ENCODE measurements at regions not wholly inside any gene's neighbourhood (a gene's known extent, or its start where the extent isn't known, plus 50 kb on each side); places are given as distances from the start of the nearest gene placed in this dataset.

- 95% methylated on average over 6 of the region's 6 CpGs; no CpG with 5 or more reads in 1 of the 2 experiments for WGBS, 2 experiments (ENCODE audit: extremely low coverage in 1 of 2, insufficient coverage in 1 of 2, insufficient read length in 1 of 2, insufficient replicate concordance in 2 of 2, low coverage in 1 of 2, low lambda C conversion rate in 2 of 2, missing lambda C conversion rate in 1 of 2)
- H2AK5ac ChIP-seq (ENCODE audit: low read depth, low read length) = no peak overlapping the region
- no peak overlapping the region for H2BK120ac ChIP-seq (replicated peaks; ENCODE audit: low read depth, low read length)
- H3K14ac ChIP-seq (ENCODE audit: insufficient read length) = no peak overlapping the region
- no peaks in the 10 kb centered on the region for H4K20me1 ChIP-seq (replicated peaks in 1 of 2; ENCODE audit: control insufficient read depth in 1 of 2, insufficient read depth in 2 of 2, low read length in 2 of 2)
- DNase-seq (ENCODE audit: low read depth in 1 of 2, low spot score in 2 of 2) = no peak
- H2BK5ac ChIP-seq (ENCODE audit: low read depth, low read length) = no peak overlapping the region
- no peak for FAIRE-seq
- H2AFZ ChIP-seq (ENCODE audit: low read length) = no peak overlapping the region
- H4K91ac ChIP-seq (replicated peaks; ENCODE audit: insufficient read length, low read length) = no peak overlapping the region
- no peak overlapping the region for H3K23ac ChIP-seq (ENCODE audit: insufficient read length)
- H4K5ac ChIP-seq (ENCODE audit: insufficient read length, low read depth, low read length) = no peak overlapping the region
- no peak overlapping the region for H3K4me3 ChIP-seq (ENCODE audit: extremely low read depth in 1 of 4, insufficient read depth in 2 of 4, low read depth in 3 of 4, low read length in 4 of 4)
- ChIA-PET POLR2A (ENCODE audit: partially characterized antibody) (no interaction called here), CTCF (ENCODE audit: partially characterized antibody) (no interaction called here)
- no peaks in the 10 kb centered on the region for H3K79me2 ChIP-seq (ENCODE audit: control insufficient read depth in 1 of 2, insufficient read depth in 2 of 2, low read length in 2 of 2)
- no peak overlapping the region for H3K9ac ChIP-seq (replicated peaks in 1 of 4; ENCODE audit: extremely low read depth in 1 of 4, low read depth in 3 of 4, low read length in 3 of 4)
- no peak overlapping the region for H2BK15ac ChIP-seq (ENCODE audit: low read length)
- H3K27me3 ChIP-seq (replicated peaks in 1 of 4; ENCODE audit: control insufficient read depth in 3 of 4, extremely low read depth in 1 of 4, insufficient read depth in 3 of 4, low read length in 3 of 4) = no peaks in the 10 kb centered on the region
- H3K56ac ChIP-seq (replicated peaks; ENCODE audit: insufficient read length, low read depth, low read length) = no peak overlapping the region
- no peak overlapping the region for H3K18ac ChIP-seq (ENCODE audit: extremely low read depth, low read length)
- H3K79me1 ChIP-seq (ENCODE audit: low read depth, low read length) = no peaks in the 10 kb centered on the region
- no peak overlapping the region for H2BK20ac ChIP-seq (ENCODE audit: low read length)
- no peak overlapping the region for H3K4ac ChIP-seq (replicated peaks; ENCODE audit: insufficient read length, low read depth, low read length)
- no peaks in the 10 kb centered on the region for H3K36me3 ChIP-seq (ENCODE audit: control insufficient read depth in 2 of 4, insufficient read depth in 4 of 4, low read length in 3 of 4)
- no peaks in the 10 kb centered on the region for H3K9me3 ChIP-seq (ENCODE audit: insufficient read depth in 2 of 2, low read depth in 1 of 2, low read length in 1 of 2)
- TF ChIP-seq USF2 (IDR thresholded peaks at IDR 0.05; ENCODE audit: low read length) (no peak), ZNF274 (IDR thresholded peaks at IDR 0.05; ENCODE audit: borderline replicate concordance, extremely low read depth, low read length) (no peak), YY1 (IDR thresholded peaks at IDR 0.05; ENCODE audit: low read depth, low read length) (no peak), RXRA (IDR thresholded peaks at IDR 0.05; ENCODE audit: insufficient read depth, low read depth, low read length) (no peak)
- no peak overlapping the region for H3K27ac ChIP-seq (ENCODE audit: low read depth, low read length)
- H2BK12ac ChIP-seq (ENCODE audit: low read depth, low read length) = no peak overlapping the region
- H3K4me2 ChIP-seq (ENCODE audit: insufficient read depth in 1 of 2, low read depth in 2 of 2, low read length in 2 of 2) = no peak overlapping the region
- H4K8ac ChIP-seq (ENCODE audit: extremely low read depth, insufficient read depth, low read length) = no peak overlapping the region
- H3K23me2 ChIP-seq (ENCODE audit: low read depth, low read length) = no peaks in the 10 kb centered on the region
- no peaks in the 10 kb centered on the region for H3K4me1 ChIP-seq (replicated peaks in 1 of 4; ENCODE audit: control insufficient read depth in 3 of 4, insufficient read depth in 4 of 4, low read length in 3 of 4)
These were observed 824.1 kb upstream of the IGFBP3 start for GRCh38 chr7:46744957-46745706.

All from H1 (cell line).